ES-I3 (cell line): ENCODE measurements at regions not wholly inside any gene's neighbourhood (a gene's known extent, or its start where the extent isn't known, plus 50 kb on each side); places are given as distances from the start of the nearest gene placed in this dataset.

Source experiments
- H3K36me3 ChIP-seq: 2 replicates; pipeline ENCODE4 v1.6.1; 2013; ENCODE audit warnings: mild to moderate bottlenecking, low read length, control low read depth, moderate library complexity; ENCODE audit not compliant: insufficient read depth
- H3K4me1 ChIP-seq: 2 replicates; pipeline ENCODE4 v1.6.1; 2013; ENCODE audit warnings: mild to moderate bottlenecking, control low read depth, low read length; ENCODE audit not compliant: insufficient read depth
- H3K9ac ChIP-seq: 2 replicates; pipeline ENCODE4 v1.6.1; 2013; ENCODE audit warnings: low read depth, mild to moderate bottlenecking, low read length, moderate library complexity
- H3K9me3 ChIP-seq: 2 replicates; pipeline ENCODE4 v1.6.1; 2013; ENCODE audit warnings: mild to moderate bottlenecking, low read length, moderate library complexity; ENCODE audit not compliant: control insufficient read depth, insufficient read depth

GRCh38 chr5:68747521-68747920 is 346.3 kb upstream of the SLC30A5 start:
- no peak overlapping the region for H3K9ac ChIP-seq
- no peaks in the 10 kb centered on the region for H3K4me1 ChIP-seq
- H3K36me3 ChIP-seq: no peaks in the 10 kb centered on the region
- no peaks in the 10 kb centered on the region for H3K9me3 ChIP-seq

DNA sequence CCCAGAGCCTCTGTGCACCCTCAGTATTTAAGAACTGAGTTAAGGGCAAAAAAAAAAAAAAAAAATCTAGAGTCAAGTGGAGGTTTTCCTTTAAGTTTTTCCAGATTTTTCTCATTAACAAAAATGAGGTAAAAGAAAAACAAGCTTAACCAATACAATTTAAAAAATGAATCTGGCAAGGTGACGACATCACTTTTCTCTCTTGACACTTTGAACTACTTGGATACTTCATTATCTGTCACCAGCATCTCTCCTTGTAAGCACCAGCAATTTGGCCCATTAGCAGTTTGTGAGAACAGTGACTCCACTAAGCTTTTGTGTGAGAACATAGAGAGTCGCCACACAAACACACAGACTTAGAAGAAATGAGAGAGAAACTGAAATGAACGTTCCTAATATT is 345.7 kb upstream of the SLC30A5 start:
- no peaks in the 10 kb centered on the region for H3K4me1 ChIP-seq
- H3K9ac ChIP-seq: no peak overlapping the region
- H3K9me3 ChIP-seq: no peaks in the 10 kb centered on the region
- H3K36me3 ChIP-seq: no peaks in the 10 kb centered on the region

DNA sequence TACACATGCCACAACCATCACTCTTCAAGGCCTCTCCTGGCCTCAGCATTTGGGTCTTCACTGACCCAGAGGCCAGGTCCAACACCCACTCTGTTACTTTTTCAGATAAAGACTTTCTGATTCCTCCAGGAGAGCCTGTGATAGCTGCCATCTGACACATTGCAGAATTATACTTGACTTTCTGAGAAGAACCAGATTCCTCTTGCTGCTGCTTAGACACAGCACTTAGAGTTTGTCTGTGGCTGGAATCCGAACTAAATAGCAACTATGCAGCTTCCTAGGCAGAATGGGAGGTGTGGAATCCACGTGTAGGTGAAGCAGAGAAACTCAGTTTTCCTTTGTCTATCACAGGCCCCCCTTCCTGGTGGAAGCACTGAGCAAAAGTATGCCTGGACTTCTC is 344.7 kb upstream of the SLC30A5 start:
- Histone ChIP-seq H3K9ac (no peak overlapping the region), H3K4me1 (no peaks in the 10 kb centered on the region), H3K9me3 (no peaks in the 10 kb centered on the region), H3K36me3 (no peaks in the 10 kb centered on the region)

DNA sequence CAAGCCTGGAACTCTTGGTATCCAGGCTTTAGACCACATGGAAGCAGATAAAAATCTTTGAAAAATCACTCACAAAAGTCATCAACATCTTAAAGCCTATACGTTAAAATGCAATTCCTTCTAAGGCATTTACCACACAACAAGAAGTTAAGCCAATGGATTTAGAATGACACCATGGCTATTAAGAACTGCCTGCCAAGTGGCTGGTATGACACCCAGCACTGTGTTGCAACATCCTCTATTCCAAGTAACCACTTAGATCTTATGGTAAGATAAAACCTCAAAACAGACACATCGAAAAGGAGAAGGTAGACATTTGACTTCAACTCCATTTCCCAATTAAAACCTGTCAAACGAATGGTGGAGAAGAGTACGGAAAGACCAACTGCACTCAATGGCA is 344.2 kb upstream of the SLC30A5 start:
- Histone ChIP-seq H3K36me3 (no peaks in the 10 kb centered on the region), H3K4me1 (no peaks in the 10 kb centered on the region), H3K9ac (no peak overlapping the region), H3K9me3 (no peaks in the 10 kb centered on the region)

GRCh38 chr5:68751661-68752060 is 342.2 kb upstream of the SLC30A5 start:
- Histone ChIP-seq H3K9ac (no peak overlapping the region), H3K4me1 (no peaks in the 10 kb centered on the region), H3K9me3 (no peaks in the 10 kb centered on the region), H3K36me3 (no peaks in the 10 kb centered on the region)

DNA sequence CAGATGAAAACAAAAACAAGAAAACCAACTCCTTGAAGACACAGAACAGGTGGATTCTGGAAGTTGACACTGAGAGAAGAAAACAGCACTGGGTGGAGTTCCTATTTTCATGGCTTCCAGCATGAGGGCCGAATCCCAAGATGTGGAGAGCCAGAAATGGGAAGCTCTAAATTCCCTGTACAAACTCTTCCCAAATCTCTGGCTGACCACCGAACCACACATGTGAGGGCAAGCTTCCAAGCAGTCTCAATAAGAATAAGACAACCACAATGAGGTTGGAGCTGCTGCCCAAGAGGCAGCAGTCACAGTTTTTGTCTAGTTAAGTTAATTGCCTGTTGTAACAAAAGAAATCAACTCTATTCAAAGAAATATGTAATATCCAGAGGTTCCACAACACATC is 339.3 kb upstream of the SLC30A5 start:
- Histone ChIP-seq H3K36me3 (no peaks in the 10 kb centered on the region), H3K9me3 (no peaks in the 10 kb centered on the region; the same call in 1 of the 2 replicates)

DNA sequence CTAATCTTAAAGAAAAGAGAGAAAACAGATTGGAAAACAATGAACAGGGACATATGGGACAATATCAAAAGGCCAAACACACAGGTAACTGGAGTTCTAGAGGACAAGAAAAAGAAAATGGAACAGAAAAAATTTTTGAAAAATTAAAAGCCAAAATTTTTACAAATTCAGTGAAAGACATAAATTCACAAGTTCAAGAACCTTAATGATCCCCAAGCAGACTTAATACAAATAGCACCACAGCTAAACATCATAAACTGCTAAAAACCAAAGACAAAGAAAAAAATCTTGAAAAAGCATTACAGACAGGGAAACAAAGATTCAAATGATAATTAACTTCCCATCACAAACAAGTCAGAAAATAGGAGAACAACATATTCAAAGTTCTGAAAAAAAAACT is 338.5 kb upstream of the SLC30A5 start:
- Histone ChIP-seq H3K4me1 (no peaks in the 10 kb centered on the region), H3K36me3 (no peaks in the 10 kb centered on the region), H3K9ac (no peak overlapping the region), H3K9me3 (no peaks in the 10 kb centered on the region; the same call in 1 of the 2 replicates)

More for the DNA sequence above, 339.3 kb upstream of the SLC30A5 start:
- H3K4me1 ChIP-seq: no peaks in the 10 kb centered on the region
- no peak overlapping the region for H3K9ac ChIP-seq

DNA sequence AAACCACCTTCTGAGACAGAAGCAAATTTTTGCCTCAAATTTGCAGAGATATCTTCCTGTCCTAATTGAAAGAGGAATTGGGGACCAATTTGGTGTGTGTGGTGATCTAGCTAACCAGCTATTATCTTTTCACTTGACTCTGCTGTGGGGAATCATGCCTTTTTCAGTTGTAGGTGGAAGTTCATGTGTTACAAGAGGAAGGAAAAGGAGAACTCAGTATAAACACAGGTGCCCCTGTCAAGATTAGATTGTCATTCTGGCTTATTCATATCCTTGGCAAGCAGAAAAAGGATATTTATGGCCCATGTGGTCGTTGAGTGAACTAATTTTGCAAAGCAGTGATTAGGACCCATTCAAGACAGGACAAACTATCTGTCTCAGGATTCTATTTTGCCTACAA is 336.8 kb upstream of the SLC30A5 start:
- Histone ChIP-seq H3K9me3 (no peaks in the 10 kb centered on the region; the same call in 1 of the 2 replicates), H3K36me3 (no peaks in the 10 kb centered on the region), H3K4me1 (no peaks in the 10 kb centered on the region), H3K9ac (no peak overlapping the region)

DNA sequence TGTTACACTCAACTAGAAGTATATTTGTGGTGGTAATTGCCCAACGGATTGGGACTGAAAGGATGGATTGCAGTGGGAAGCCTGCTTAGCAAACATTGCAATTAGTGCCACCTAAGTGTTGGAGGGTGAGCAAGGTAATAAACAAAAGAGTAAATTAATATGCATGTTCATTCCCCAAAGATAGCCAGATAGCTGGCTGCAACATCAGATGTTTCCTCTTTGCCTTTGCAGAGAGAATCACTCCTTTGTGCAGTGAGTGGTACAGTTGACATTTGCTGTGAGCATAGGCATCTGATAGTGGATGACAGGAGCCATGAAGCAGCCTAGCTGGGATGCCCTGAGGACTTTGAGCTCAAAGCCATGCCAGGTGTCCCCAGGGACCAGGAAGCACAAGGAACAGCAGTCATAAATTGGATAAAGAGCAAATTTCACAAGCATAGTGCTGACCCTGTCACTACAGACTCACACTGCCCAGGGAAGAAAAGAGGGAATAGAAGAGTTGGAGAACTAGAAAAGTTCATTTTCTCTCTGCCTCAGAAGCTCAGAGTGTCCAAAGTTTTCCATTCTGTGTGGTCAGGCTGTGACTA is 336.1 kb upstream of the SLC30A5 start:
- Histone ChIP-seq H3K4me1 (no peaks in the 10 kb centered on the region), H3K36me3 (no peaks in the 10 kb centered on the region), H3K9me3 (no peaks in the 10 kb centered on the region; the same call in 1 of the 2 replicates), H3K9ac (no peak overlapping the region)

GRCh38 chr5:68759593-68759992 is 334.2 kb upstream of the SLC30A5 start:
- no peaks in the 10 kb centered on the region for H3K4me1 ChIP-seq
- no peaks in the 10 kb centered on the region for H3K36me3 ChIP-seq
- H3K9me3 ChIP-seq: no peaks in the 10 kb centered on the region; the same call in 1 of the 2 replicates
- H3K9ac ChIP-seq: no peak overlapping the region

DNA sequence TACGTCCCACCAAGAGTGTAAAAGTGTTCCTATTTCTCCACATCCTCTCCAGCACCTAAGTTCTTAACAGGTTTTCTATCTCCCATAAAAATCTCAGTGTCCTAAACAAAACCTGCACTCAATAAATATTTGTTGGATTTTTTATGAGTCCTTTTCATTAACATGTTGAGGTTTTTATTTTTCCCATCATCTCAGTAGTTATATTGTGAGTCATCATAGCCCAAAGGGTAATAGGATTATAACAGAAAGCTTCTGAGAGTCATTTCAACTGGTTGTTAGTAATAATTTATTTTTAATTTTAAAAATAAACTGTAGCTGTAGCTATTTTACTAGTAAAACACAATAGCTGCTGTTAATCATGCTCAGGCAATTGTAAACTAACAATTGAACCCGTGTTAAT is 331.6 kb upstream of the SLC30A5 start:
- no peak overlapping the region for H3K9ac ChIP-seq
- no peaks in the 10 kb centered on the region for H3K4me1 ChIP-seq

DNA sequence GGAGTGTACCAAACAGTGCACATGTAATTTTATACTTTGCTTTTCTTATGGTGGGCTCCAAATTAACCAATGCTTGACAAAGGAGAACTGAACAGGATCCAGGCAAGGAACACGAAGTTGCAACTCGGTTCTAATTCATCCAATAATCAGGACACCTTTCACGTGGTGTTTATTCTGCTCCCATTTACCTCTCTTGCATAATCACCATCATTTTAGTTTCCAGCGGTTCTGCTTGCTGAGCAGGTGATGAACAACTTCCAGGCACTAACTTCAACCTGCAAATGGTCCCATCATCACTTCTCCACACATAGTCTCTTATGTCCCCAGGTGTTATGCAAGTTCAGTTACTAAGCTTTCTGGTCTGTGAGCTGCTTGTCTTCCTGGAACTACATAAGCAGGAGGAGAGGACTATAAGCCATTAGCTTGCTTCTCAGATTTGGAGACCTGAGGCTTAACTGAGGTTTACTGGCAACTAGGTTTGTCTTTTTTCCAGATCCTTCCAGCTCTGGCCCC is 326.8 kb upstream of the SLC30A5 start:
- Histone ChIP-seq H3K9ac (no peak overlapping the region), H3K36me3 (no peaks in the 10 kb centered on the region), H3K9me3 (no peaks in the 10 kb centered on the region), H3K4me1 (no peaks in the 10 kb centered on the region)

More for the DNA sequence above, 331.6 kb upstream of the SLC30A5 start:
- no peaks in the 10 kb centered on the region for H3K36me3 ChIP-seq
- no peaks in the 10 kb centered on the region for H3K9me3 ChIP-seq

GRCh38 chr5:68770551-68770950 is 323.3 kb upstream of the SLC30A5 start:
- Histone ChIP-seq H3K9me3 (no peaks in the 10 kb centered on the region; the same call in 1 of the 2 replicates), H3K36me3 (no peaks in the 10 kb centered on the region), H3K4me1 (no peaks in the 10 kb centered on the region), H3K9ac (no peak overlapping the region)

DNA sequence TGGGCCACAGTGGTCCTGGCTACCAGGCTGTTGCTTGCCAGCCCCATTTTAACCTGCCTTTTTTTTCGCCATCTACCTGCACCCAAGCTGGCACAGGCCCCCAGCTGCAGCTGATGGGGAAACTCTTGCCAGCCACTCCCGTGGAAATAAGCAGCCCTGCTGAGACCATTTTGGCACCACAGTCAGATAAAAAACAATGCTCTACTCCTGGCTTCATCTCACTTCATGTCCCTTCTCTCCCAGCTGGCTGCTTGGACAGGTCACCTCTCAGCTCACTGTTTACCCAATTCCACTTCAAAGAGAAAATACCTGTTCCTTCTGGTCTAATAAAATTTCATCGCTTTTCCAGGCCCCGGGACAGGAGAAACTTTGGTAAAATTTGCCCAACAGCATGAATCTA is 322.6 kb upstream of the SLC30A5 start:
- Histone ChIP-seq H3K9ac (no peak overlapping the region), H3K4me1 (no peaks in the 10 kb centered on the region), H3K9me3 (no peaks in the 10 kb centered on the region; the same call in 1 of the 2 replicates), H3K36me3 (no peaks in the 10 kb centered on the region)

- Histone ChIP-seq H3K9me3 (no peaks in the 10 kb centered on the region; the same call in 1 of the 2 replicates), H3K4me1 (no peaks in the 10 kb centered on the region), H3K36me3 (no peaks in the 10 kb centered on the region), H3K9ac (no peak overlapping the region)
Observed at GRCh38 chr5:68771732-68772131, 322.1 kb upstream of the SLC30A5 start.
